ENCODE measurements at regions not wholly inside any gene's neighbourhood (a gene's known extent, or its start where the extent isn't known, plus 50 kb on each side); places are given as distances from the start of the nearest gene placed in this dataset.

DNA sequence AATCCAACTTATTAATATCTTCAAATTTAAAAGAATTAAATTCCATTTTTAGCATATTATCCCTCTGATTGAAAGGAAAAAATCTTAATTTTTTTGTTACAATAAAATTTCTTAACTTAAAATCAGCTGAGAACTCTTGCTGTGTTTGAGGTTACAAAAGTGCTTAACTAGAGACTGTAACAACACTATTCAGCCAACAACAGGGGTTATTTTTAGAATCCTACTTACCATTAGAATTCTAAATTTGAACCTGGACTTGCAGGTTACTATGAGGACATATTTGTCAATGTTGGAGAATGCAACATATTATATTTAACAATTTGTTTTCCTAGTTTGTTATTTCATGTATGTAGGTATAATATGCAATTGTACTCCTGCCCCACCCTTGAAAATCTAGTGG is 238.1 kb upstream of the CXXC4 start:
- TF ChIP-seq CTCF (IDR thresholded peaks at IDR 0.05) = no peak

GRCh38 chr4:104735174-104735573 is 240.5 kb upstream of the CXXC4 start:
- TF ChIP-seq CTCF (IDR thresholded peaks at IDR 0.05) = no peak

GRCh38 chr4:104740161-104740560 is 245.5 kb upstream of the CXXC4 start:
- no peak for TF ChIP-seq CTCF (IDR thresholded peaks at IDR 0.05)

DNA sequence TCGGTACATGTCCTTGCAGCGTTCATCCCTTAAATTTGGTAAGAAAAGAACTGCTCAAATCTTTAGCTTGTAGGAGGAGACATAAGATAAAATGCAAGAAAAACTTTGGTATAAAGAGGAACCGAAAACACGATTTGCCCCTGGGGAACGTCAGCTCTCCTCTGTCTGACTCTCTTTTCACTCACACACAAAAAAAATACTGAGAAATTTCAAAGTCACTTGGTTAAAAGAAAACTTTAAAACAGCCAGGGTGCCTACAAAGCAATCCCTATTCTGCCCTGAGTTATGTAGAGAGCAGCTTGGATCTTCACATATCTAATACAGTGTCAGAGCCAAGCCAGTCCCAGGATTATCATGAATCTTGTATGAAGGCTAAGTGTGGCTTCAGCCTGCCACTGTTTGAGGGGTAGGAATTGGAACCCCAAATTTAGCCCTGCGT is 248.5 kb upstream of the CXXC4 start:
- no peak for TF ChIP-seq CTCF (IDR thresholded peaks at IDR 0.05)

GRCh38 chr4:104747635-104748034 is 252.9 kb upstream of the CXXC4 start:
- no peak for TF ChIP-seq CTCF (IDR thresholded peaks at IDR 0.05)

- TF ChIP-seq CTCF (IDR thresholded peaks at IDR 0.05) = no peak
Measured at GRCh38 chr4:104749062-104749461, 254.4 kb upstream of the CXXC4 start.

DNA sequence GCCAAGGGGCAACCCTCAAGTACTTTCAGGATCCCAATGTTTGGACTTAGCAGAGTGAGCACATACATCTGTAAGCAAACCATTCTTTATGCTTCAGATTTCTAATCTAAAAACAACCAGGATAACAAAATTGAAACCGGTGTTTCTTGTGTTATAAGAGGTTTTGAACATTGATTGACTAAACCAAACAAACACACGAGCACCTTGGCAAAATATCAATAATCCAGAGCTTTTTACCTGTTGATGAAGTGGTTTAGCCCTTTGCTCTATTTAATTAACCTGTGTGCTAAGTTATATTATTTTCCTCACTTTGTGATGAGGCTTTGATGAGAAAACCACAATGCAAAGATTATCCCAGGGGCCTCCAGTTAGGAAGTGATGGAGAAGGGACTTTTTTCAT is 255.3 kb upstream of the CXXC4 start:
- TF ChIP-seq CTCF (IDR thresholded peaks at IDR 0.05) = no peak

- TF ChIP-seq CTCF (IDR thresholded peaks at IDR 0.05) = no peak
Measured at GRCh38 chr4:104751468-104751867, 256.8 kb upstream of the CXXC4 start.
